ENCODE measurements at regions not wholly inside any gene's neighbourhood (a gene's known extent, or its start where the extent isn't known, plus 50 kb on each side); places are given as distances from the start of the nearest gene placed in this dataset.

DNA sequence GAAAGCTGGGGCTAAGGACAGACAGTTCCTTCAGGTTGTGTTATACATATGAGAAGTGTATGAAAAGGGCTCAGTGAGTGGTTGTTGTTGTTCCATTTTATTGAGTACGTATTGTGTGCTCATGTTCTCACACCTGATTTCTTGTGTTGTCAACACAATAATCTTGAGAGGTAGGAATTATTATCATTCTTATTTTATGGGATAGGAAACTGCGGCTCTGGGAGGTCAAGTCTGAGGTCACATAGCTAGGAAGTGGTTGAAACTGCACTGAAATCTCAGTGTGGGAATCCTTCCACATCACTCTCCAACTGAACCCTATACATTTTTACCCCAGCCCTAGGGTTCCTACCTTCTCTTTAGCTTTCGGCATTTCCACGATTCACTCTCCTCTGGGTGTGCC lies 124.2 kb upstream of the CXCR4 start:
- no peak for DNase-seq (ENCODE audit: low spot score)

- no peak for DNase-seq (ENCODE audit: low spot score)
Measured at GRCh38 chr2:136239079-136239685, 121.2 kb upstream of the CXCR4 start.

DNA sequence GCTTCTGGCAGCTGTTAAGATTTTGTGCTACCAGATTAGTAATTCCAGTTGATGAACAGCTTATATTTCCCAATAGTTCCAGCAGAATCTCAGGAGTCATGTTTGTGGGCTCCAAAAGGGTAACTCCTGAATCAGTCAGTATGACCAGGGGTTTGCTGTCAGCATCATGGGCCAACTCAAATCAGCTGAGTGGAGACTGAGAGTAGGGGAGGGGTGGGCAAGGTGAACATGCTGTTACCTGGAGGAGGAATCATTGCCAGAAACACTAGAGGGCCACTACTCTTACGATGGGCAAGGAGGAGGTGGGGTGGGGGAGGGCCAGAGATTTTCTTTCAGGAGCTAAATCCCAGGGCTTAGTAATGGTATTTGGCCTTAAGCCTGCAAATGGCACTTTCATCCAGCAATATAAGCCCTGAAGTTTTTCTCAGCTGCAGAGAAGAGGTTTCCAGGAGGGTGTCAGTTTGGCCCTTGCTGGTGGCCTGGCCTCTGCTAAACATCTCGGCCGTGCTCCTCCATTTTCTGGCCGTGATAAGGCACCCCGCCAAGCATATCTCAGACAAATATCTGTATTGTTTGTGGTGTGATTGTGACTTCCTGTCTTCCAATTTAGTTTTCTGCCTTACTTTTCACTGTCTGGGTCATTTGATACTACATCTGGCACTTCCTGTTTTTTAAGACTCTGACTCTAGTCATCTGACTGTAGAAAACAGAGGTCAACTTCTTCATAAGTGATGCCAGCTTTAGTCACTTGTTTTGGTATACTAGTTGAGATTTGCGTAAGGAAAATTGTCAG lies 120.5 kb upstream of the CXCR4 start:
- DNase-seq (ENCODE audit: low spot score) = no peak

DNA sequence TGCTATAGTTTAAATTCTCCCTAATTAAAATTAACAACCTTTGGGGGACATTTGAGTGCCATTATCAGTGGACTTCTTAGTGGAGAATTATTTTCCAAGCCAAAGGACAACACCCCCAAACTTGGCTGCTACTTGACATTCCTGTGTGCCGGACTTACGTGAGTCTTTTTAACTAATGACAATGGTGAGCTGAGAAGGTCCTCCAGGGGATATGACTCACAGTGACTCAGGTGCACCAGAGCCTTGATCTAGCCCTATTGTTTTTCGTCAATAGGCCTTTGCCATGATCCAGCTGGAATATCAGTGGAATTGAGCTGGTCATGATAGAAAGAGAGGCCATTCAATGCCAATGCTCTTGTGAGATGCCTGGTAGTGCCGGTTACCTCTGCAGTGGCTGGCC lies 118.1 kb upstream of the CXCR4 start:
- DNase-seq (ENCODE audit: low spot score) = no peak

GRCh38 chr2:136235546-136235945 lies 117.6 kb upstream of the CXCR4 start:
- no peak for DNase-seq (ENCODE audit: low spot score)

DNA sequence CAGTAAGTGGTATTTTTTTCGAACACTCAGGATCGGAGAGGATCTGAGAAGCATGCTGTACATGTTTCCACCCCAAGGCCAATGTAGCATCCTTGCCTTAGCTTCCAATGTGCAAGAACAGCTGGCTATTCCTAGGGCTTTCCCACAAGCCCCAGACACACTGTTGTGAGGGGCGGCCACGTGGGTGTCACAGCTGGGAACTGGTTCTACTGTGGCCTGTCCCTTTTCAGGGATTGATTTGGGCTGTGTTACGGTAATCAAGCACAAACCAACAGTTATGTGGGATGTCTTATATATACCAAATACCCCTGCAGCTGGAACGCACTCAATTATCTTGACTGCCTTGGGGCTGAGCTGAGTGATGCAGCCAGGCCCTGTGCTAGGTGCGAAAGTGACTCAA lies 116.3 kb upstream of the CXCR4 start:
- DNase-seq (ENCODE audit: low spot score) = no peak

DNA sequence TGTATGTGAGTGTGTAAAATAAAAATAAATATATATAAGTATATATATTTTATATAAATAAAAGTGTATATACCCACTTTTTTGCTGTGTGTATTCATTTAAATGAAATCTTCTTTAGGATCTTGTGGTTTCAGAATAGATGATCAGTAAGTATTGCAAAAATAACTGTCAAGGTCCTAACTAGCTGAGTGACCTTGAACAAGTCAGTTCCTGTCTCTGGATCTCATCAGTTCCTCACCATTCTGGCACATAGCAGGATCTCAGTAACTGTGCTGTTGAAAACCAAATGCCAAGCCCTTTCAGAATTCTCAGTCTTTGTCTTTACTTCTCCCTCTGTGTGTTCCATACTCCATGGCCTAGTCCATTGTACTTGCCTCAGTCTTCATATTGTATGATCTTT lies 115.3 kb upstream of the CXCR4 start:
- DNase-seq (ENCODE audit: low spot score) = no peak

DNA sequence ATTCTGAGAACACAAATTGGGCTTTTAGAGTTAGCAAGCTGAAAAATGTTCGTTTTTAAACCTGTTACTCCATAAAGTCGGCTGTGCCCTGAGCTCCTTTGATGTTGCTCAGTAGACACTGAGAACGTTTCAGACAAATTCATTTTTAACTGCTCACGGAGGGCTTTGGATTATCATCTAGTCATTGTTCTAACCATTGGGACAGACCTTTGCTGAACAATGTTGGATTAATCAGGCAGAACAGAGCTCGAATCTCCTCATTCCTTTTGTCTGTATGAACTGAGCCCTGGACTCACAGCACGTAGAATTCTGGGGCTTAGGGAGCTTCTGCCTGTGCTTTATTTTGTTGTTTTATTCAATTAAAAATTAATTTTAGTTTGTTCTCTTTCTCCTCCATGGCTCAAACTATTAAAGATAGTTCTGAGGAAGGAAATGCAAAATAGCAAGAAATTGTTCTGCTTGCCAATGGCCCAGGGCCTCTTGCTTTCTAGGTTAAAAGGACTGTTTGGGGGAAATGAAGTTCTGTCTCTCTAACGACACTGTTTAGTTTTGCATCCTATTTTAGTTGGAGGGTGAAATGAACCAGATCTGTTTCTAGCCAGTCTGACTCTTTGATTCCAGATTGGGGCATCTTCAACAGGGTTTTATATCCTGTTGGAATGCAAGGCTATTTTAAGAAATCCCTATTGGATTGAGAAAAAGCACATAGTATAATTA lies 114.7 kb upstream of the CXCR4 start:
- no peak for DNase-seq (ENCODE audit: low spot score)

GRCh38 chr2:136230464-136230863 lies 112.5 kb upstream of the CXCR4 start:
- no peak for DNase-seq (ENCODE audit: low spot score)

DNA sequence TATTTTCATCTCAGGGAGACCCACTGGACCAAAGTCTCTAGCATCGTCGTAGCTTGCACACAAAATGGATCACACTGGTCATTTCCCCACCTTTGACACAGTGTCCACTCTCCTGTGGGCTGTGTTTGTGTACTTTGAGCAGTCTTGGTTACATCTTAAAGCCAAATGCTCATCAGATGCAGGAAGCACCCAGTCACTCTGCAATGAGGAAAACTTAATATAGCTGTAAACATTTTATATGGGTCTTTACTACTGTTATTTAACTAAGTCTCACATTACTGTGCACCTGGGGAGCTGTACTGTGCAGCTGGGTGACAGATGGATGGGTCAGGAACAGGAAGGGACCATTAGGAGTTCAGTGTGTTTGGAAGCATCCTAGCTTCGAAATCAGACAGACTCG lies 109.0 kb upstream of the CXCR4 start:
- no peak for DNase-seq (ENCODE audit: low spot score)

GRCh38 chr2:136225950-136226835 lies 108.2 kb upstream of the CXCR4 start:
- no peak for DNase-seq (ENCODE audit: low spot score)

GRCh38 chr2:136223274-136223673 lies 105.3 kb upstream of the CXCR4 start:
- no peak for DNase-seq (ENCODE audit: low spot score)

- no peak for DNase-seq (ENCODE audit: low spot score)
Measured at GRCh38 chr2:136222862-136223261, 104.9 kb upstream of the CXCR4 start.

- no peak for DNase-seq (ENCODE audit: low spot score)
Measured at GRCh38 chr2:136221026-136221425, 103.1 kb upstream of the CXCR4 start.

DNA sequence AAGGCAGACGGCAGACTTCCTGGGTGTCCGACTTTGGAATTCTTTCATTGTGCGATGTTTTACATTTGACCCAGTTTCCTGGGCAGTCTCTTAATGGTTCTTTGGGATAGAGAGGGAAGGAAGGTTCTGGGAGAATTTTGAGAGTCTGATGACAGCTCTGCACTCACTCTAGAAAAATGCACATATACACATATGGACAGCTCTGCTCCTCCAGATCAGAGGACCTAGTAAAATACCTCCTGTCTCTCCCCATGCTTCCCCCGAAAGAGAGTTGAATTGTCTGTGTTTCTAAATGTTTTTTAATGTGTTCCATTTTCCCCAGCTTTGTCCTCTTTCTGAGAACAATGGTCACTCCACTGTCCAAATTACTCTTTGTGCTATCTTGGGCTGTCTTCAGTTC lies 102.0 kb upstream of the CXCR4 start:
- DNase-seq (ENCODE audit: low spot score) = no peak

GRCh38 chr2:136219341-136219740 lies 101.4 kb upstream of the CXCR4 start:
- no peak for DNase-seq (ENCODE audit: low spot score)

DNA sequence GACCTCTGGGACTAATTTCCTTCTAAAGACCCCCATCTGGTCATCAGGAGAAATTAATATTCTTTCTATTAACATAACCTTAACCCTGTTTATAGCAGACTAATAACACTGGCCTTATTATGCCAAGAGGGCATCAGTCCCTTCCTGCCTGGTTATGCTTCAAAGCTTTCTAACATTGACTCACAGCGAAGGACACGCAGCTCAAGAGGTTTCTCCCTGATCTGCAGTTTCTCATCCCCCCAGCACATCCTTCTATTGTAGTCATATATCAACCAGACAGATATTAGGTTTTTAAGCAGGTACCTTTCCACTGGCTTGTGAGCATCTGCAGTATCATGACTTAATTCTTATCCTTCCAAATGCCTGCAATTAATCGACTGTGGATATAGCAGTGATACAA lies 100.0 kb upstream of the CXCR4 start:
- no peak for DNase-seq (ENCODE audit: low spot score)

DNA sequence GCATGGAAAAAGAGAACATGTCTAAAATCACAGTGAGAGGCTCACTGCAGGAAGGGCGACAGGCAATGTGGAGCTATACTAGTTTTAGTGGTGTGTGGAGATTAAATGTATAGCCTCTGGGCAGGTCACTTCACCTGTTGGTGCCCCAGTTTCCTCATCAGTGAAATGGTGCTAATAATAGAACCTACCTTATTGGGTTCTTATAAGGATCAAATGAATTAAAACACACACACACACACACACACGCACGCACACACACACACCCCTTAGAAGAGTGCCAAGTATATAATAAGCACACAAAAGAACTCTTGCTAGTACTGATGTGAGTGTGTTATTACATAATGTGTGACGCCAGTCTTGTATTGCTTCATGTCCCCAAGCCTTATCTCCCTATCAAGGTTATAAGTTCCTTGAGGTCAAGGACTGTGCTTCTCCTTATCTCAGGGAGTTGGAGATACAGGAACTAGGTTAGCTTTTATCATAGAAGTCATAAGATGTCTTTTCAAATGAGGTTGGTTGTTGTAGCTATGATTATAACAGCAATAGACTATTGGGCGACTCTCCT lies 98.0 kb upstream of the CXCR4 start:
- no peak for DNase-seq (ENCODE audit: low spot score)

- no peak for DNase-seq (ENCODE audit: low spot score)
Measured at GRCh38 chr2:136215449-136215848, 97.5 kb upstream of the CXCR4 start.

- no peak for DNase-seq (ENCODE audit: low spot score)
Measured at GRCh38 chr2:136214307-136215200, 96.6 kb upstream of the CXCR4 start.

DNA sequence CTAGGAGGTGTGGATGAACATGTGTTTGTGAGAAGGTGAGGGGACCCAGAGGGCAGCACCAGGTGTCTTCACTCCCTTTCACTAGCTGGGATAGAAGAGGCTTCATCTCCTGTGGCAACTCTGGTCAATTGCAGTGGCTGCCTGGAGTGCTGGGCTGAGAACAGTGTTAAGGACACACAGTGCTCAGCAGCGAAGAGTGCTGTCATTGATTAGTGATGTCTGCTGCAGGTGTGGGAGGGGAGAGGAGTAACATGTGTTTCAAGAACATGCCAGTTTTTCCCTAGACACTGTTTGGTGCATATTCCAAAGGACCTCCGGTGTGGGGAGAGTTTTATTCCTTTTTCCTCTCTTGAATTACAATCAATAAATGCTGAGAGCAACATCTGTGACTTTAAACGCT lies 95.9 kb upstream of the CXCR4 start:
- no peak for DNase-seq (ENCODE audit: low spot score)

All from left forelimb (tissue), 1 donor.